OCI-LY3 (cell line): ENCODE measurements at regions not wholly inside any gene's neighbourhood (a gene's known extent, or its start where the extent isn't known, plus 50 kb on each side); places are given as distances from the start of the nearest gene placed in this dataset.

Source experiments
- H2AFZ ChIP-seq: fragments of 200-600, 300-600 bp; shearing (Covaris generic); 2 replicates; pipeline ENCODE4 v1.6.0; 2014; ENCODE audit warnings: antibody characterized with exemption, low read depth, low read length
- H3K27ac ChIP-seq: fragments of 200-600, 300-600 bp; sonication (generic); 2 replicates; pipeline ENCODE4 v1.5.1; 2014; ENCODE audit warnings: mild to moderate bottlenecking, low read length, moderate library complexity, mixed read lengths
- H3K27me3 ChIP-seq: fragments of 200-600, 300-600 bp; sonication (generic); 2 replicates; pipeline ENCODE4 v1.6.1; 2014; ENCODE audit warnings: low read depth, low read length, mixed read lengths
- H3K36me3 ChIP-seq: fragments of 200-600, 300-600 bp; sonication (generic); replicated peaks from 2 replicates; pipeline ENCODE3; 2014; ENCODE audit warnings: low read depth, low read length, mixed read lengths
- H3K4me1 ChIP-seq: fragments of 300-600, 200-600 bp; sonication (generic); 2 replicates; pipeline ENCODE4 v1.6.1; 2014; ENCODE audit warnings: low read length, mixed read lengths
- H3K4me2 ChIP-seq: fragments of 200-600, 300-600 bp; sonication (generic); 2 replicates; pipeline ENCODE4 v1.6.1; 2014; ENCODE audit warnings: low read length, mixed read lengths
- H3K4me3 ChIP-seq: fragments of 300-600, 200-600 bp; sonication (generic); 2 replicates; pipeline ENCODE4 v1.5.1; 2014; ENCODE audit warnings: antibody characterized with exemption, mild to moderate bottlenecking, low read length, moderate library complexity
- H3K79me2 ChIP-seq: fragments of 300-600, 200-600 bp; shearing (Covaris generic); 2 replicates; pipeline ENCODE4 v1.6.1; 2014; ENCODE audit warnings: mild to moderate bottlenecking, low read length, mixed read lengths
- H3K9ac ChIP-seq: fragments of 300-600, 200-600 bp; shearing (Covaris generic); 2 replicates; pipeline ENCODE4 v1.6.0; 2014; ENCODE audit warnings: mild to moderate bottlenecking, low read length, moderate library complexity
- H3K9me3 ChIP-seq: fragments of 200-600, 300-600 bp; shearing (Covaris generic); 2 replicates; pipeline ENCODE4 v1.6.1; 2014; ENCODE audit warnings: low read length, mixed read lengths; ENCODE audit not compliant: insufficient read depth
- H4K20me1 ChIP-seq: fragments of 200-600, 300-600 bp; sonication (generic); 2 replicates; pipeline ENCODE4 v1.6.1; 2016; ENCODE audit warnings: low read length, mixed read lengths; ENCODE audit not compliant: insufficient read depth
- EZH2phosphoT487 ChIP-seq: fragments of 200-600 bp; shearing (Covaris generic); IDR thresholded peaks from 2 replicates; pipeline ENCODE4 v1.6.1; 2018; ENCODE audit warnings: antibody characterized with exemption, mixed run types, low read depth
- TF ChIP-seq, protein P1 (sequence below): fragments of 200-600, 300-600 bp; sonication (generic); IDR thresholded peaks from 2 replicates; pipeline ENCODE4 v1.5.1; 2014; ENCODE audit warnings: antibody characterized with exemption, low read length, low read depth

DNA sequence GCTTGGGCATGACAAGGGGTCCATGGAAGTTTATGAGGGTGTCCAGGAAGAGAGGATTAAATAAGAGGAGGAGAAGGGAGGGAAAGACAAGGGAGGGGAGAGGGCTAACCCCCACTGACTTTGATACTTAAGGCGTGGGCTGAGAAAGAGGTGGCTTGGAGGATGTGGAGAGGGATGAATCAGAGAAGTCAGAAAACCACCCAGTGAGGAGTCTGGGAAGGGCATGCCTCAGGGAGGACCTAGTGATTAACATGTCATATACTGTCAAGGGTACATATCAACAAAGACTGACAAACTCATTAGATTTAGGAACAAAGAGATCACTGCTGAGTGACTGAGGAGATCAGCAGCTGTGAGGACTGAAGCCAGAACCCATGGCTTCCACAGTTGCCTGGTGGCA is 145.4 kb downstream of the IRX5 start:
- Histone ChIP-seq H3K36me3 (no peaks in the 10 kb centered on the region), H2AFZ (no peak overlapping the region), H3K9ac (no peak overlapping the region), H3K27me3 (no peaks in the 10 kb centered on the region), H3K79me2 (no peaks in the 10 kb centered on the region), H3K27ac (no peak overlapping the region), H3K4me2 (no peak overlapping the region), H3K4me3 (no peak overlapping the region), H3K4me1 (no peaks in the 10 kb centered on the region), H3K9me3 (no peaks in the 10 kb centered on the region), H4K20me1 (no peaks in the 10 kb centered on the region)
- TF ChIP-seq EZH2phosphoT487: no peak
- TF ChIP-seq, protein P1, sequence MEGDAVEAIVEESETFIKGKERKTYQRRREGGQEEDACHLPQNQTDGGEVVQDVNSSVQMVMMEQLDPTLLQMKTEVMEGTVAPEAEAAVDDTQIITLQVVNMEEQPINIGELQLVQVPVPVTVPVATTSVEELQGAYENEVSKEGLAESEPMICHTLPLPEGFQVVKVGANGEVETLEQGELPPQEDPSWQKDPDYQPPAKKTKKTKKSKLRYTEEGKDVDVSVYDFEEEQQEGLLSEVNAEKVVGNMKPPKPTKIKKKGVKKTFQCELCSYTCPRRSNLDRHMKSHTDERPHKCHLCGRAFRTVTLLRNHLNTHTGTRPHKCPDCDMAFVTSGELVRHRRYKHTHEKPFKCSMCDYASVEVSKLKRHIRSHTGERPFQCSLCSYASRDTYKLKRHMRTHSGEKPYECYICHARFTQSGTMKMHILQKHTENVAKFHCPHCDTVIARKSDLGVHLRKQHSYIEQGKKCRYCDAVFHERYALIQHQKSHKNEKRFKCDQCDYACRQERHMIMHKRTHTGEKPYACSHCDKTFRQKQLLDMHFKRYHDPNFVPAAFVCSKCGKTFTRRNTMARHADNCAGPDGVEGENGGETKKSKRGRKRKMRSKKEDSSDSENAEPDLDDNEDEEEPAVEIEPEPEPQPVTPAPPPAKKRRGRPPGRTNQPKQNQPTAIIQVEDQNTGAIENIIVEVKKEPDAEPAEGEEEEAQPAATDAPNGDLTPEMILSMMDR: no peak

DNA sequence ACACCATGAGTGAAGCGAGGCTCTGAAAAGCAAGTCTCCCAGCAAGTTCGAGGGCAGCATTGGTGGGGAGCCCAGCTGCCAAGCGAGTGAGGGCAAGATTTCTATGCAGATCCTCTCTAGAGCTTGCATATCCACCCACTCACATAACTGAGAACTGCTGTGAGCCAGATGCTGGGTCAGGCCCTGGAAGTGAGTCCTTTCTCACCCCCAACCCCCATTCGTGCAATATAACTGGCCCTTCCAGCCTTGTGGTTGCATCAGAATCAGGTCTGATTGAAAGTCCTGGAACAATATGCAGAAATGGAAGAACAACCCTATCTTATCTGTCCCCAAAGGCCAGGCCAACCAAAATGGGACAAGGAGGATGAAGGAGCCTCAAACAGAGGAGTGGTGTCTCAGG is 146.6 kb downstream of the IRX5 start:
- Histone ChIP-seq H3K4me2 (no peak overlapping the region), H3K4me3 (no peak overlapping the region), H4K20me1 (no peaks in the 10 kb centered on the region), H3K36me3 (no peaks in the 10 kb centered on the region), H2AFZ (no peak overlapping the region), H3K27ac (no peak overlapping the region), H3K79me2 (no peaks in the 10 kb centered on the region), H3K4me1 (no peaks in the 10 kb centered on the region), H3K27me3 (no peaks in the 10 kb centered on the region), H3K9ac (no peak overlapping the region), H3K9me3 (no peaks in the 10 kb centered on the region)
- TF ChIP-seq, protein P1: no peak
- TF ChIP-seq EZH2phosphoT487: no peak

DNA sequence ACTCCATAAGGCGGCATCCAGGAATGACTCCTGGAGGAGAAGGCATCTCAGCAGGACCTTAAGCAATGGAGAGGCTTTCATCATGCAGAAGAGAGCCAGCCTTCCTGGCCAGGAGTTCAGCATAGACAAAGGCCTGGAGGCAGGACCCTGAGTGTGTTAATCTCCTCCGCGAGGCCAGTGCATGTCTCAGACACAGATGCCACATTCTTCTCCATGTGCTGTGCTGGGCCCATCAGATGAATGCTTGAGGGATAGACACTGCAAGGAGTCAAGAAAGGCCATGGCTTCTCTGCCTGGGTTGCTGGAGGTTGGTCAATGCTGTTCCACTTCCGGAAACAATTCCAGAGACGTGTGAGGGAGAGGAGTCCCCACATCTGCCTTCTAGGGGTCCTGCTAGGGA is 147.5 kb downstream of the IRX5 start:
- Histone ChIP-seq H4K20me1 (no peaks in the 10 kb centered on the region), H3K4me2 (no peak overlapping the region), H3K9me3 (no peaks in the 10 kb centered on the region), H3K27me3 (no peaks in the 10 kb centered on the region), H3K4me3 (no peak overlapping the region), H3K27ac (no peak overlapping the region), H3K79me2 (no peaks in the 10 kb centered on the region), H2AFZ (no peak overlapping the region), H3K9ac (no peak overlapping the region), H3K4me1 (no peaks in the 10 kb centered on the region), H3K36me3 (no peaks in the 10 kb centered on the region)
- TF ChIP-seq, protein P1: no peak
- TF ChIP-seq EZH2phosphoT487: no peak

DNA sequence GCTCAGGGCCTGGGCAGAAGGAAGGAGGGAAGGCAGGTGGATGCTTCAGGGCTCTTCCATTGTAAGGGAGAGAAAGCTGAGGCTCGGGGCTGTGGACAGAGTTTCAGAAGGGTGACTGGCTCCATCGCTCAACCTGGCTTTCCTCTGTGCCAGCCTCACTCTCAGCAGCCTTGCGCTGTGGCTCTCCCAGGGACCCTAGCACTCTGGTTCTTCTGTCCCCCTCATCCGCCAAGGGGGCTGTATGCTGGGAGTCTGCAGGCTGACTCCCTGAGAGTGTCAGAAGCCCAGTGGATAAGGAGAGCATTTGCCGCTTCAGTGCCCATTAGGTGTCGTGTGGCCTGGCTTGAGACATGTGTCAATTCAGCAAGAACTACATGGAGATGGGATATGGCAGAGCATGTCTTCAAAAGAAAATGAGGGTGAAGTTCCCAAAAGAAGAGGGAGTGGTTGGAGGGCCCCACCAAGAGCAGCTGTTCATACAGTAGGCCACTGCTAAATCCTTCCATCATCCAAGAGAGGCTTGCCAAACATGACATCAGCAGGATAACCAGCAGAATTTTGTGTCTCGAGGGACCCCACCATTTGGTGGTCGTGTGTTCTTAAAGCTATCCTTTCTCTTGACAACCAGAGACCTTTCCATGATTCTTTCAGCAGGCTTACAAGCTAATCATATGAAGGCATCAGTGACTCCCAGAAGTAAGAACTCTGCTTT is 148.2 kb downstream of the IRX5 start:
- H3K36me3 ChIP-seq: no peaks in the 10 kb centered on the region
- H3K4me2 ChIP-seq: no peak overlapping the region
- H4K20me1 ChIP-seq: no peaks in the 10 kb centered on the region
- no peak overlapping the region for H3K4me3 ChIP-seq
- H3K9ac ChIP-seq: no peak overlapping the region
- no peak overlapping the region for H3K27ac ChIP-seq
- H3K27me3 ChIP-seq: no peaks in the 10 kb centered on the region
- no peaks in the 10 kb centered on the region for H3K9me3 ChIP-seq
- H3K4me1 ChIP-seq: no peaks in the 10 kb centered on the region
- H2AFZ ChIP-seq: no peak overlapping the region
- no peak for TF ChIP-seq EZH2phosphoT487
- TF ChIP-seq, protein P1: no peak
- no peaks in the 10 kb centered on the region for H3K79me2 ChIP-seq
